Left renal pelvis (tissue), 4 donors: ENCODE measurements at regions not wholly inside any gene's neighbourhood (a gene's known extent, or its start where the extent isn't known, plus 50 kb on each side); places are given as distances from the start of the nearest gene placed in this dataset.
"Not testable (repeated sequence)": the region's sequence is repeated elsewhere in the genome, so short reads cannot be mapped to it uniquely, and the experiment has no call there.

ENCODE experiments used
- DNase-seq, 4 donors: peaks; one replicate each; pipeline ENCODE4 v3.0.0-alpha.2; 2013; ENCODE audit warnings: low read depth in 4 of 4, low spot score in 3 of 4

- no peak for DNase-seq
Observed at GRCh38 chr4:83932750-83933391, 397.0 kb downstream of the GPAT3 start.

- DNase-seq: no peak
Observed at GRCh38 chr4:83931659-83932438, 395.9 kb downstream of the GPAT3 start.

DNA sequence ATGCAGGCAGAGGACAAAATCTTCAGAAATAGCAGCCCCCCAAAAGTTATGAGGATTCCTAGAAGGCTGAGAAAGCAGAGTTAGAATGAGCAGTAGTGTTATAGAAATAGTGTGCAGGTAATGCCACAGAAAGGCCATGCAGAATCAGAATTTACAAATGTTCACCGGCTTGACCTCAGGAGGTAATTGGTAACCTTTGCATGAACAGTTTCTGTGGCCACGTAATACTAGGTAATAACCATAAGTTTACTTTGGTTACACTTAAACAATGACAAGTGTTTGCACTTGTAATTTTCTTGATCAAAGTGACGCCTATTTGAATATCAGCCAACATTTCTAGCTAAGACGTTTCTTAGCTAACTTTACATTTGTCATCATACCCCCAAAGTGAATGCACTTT, 393.6 kb downstream of the GPAT3 start:
- DNase-seq: no peak

DNA sequence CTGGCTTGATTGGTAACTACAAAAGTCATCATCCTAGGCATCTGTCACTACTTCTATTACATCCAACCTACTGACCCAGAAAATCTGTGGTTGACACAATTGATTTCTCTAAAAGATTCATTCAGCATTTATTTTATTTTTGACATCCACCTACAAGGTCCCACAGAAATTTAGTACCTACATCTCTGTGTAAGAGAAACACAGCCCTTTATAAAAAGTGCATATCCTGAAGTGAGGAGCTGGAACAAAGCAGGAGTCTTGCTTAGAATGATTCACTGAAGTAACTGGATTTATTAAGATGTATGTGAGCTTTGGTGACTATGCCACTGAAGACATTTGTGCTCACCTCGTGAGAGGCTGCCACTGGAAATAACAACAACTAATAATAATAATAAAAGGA, 391.0 kb downstream of the GPAT3 start:
- DNase-seq: no peak

DNA sequence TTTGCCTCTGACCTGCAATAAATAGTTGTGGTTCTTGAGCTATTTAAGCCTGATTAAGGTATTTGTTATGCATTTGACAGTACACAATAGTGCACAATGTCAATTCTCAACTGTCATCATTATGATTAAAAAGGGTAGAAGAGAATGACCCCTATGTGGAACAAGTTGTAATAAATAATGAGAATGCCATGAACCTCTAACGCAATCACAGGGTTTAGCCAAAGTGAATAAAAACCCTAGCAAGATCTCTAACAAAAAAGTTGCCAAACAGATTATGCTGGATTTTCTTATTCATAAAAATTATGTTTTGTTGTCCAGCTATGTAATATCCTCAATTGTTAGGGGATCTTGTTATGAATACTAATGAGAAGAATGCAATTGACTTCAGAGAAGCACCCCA, 387.4 kb downstream of the GPAT3 start:
- DNase-seq: no peak

GRCh38 chr4:83922402-83922801, 386.5 kb downstream of the GPAT3 start:
- no peak for DNase-seq

DNA sequence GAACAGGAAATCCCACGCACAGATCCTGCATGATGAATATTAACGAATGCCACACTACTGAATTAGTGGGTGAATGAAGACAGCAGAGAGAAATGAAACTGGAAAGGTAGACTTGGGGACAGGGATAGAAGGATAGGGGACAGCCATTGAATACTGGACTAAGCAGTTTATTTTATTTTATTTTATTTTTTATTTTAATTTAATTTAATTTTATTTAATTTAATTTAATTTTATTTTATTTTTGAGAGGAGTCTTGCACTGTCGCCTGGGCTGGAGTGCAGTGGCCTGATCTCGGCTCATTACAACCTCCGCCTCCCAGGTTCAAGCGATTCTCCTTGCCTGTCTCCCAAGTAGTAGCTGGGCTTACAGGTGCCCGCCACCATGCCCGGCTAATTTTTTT, 385.2 kb downstream of the GPAT3 start:
- no peak for DNase-seq

- DNase-seq: no peak
Observed at GRCh38 chr4:83920375-83920774, 384.5 kb downstream of the GPAT3 start.

DNA sequence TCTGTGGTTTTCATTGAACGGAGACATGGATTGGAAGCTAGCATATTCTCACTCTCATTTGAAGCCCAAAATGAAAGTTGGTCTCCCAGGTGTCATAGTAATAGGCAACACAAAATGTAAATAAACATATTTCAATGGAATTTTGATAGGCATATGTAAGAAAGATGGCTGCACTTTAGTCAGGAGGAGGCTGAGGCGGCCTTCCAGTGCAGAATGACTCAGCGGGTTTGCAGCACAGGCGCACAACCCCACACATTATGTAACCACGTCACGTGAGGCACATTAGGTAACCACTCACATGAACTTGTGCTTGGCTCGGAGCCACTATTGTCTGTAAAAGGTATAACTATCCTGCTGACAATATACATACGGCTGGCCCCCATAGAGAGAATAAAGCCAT, 381.7 kb downstream of the GPAT3 start:
- no peak for DNase-seq

GRCh38 chr4:83910693-83911092, 374.8 kb downstream of the GPAT3 start:
- no peak for DNase-seq

DNA sequence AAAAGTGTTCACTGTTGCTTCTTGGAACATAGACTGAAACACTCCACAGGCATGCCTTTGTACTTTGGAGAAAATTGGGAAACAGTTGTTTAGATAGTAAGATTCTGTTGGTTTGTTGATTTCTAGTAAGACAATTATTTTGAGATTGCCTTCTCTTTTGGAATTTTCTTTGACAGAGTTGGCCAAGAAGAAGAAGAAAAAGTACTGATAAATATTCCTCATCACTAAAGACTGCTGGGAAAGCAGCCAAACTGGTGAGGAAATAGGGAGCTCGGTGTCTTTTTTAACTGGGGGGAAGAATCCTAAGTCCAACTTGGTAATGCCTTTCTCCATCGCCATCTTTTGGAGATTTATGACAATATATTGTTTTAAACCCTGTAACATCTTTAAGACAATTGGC, 370.7 kb downstream of the GPAT3 start:
- no peak for DNase-seq

DNA sequence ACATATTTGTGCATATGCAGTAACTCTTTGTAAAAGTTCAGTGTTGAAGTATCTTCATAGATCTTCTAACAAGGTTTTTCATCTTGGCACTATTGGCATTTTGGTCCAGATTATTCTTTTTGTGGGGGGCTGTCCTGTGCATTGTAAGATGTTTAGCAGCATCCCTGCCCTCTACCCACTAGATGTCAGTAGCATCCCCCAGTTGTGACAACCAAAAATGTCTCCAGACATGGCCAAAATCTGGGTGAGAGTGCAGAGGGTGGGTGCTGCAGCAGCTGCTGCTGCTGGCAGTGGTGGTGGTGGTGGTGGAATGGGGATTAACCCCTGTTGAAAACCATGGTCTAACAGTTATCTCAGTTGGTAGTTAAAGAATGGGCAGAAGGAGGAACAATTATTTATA, 370.0 kb downstream of the GPAT3 start:
- no peak for DNase-seq

DNA sequence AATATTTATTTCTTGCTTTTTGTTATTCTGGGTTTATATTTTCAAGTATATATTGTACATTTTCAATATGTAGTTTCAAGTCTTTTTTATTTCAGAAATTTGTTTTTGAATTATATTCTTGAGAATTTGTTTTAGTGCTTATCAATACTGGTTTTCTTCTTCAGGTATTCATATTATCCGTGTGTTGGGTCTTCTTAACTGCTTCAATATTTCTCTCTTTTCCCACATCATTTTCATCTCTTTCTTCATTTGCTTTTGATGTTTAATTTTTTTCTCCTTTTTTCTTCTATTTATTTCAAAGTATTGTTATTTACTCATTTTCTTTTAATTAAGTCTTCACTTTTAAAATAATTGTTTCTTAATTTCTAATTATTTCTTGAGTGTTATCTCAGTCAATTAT, 367.8 kb downstream of the GPAT3 start:
- DNase-seq: not testable (repeated sequence)

DNA sequence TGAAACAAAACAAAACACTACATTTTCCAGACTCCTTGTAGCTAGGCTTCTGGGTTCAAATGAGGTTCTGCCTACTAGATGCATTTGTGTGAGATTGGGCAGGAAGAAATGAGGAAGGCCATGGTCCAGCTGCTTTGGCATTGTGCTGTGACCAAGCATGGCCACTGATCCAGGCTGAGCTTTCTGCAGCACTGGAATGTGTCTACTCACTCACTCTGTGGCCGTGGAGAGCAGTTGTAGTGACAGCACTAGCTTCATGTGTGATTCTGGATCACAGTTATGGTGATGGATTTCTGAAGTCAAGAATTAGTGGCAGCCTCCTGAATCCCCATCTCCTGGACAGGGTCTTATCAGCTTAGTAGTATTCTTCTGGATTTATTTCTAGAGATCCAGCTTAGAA, 358.9 kb downstream of the GPAT3 start:
- no peak for DNase-seq

- no peak for DNase-seq
Observed at GRCh38 chr4:83890816-83891215, 354.9 kb downstream of the GPAT3 start.

DNA sequence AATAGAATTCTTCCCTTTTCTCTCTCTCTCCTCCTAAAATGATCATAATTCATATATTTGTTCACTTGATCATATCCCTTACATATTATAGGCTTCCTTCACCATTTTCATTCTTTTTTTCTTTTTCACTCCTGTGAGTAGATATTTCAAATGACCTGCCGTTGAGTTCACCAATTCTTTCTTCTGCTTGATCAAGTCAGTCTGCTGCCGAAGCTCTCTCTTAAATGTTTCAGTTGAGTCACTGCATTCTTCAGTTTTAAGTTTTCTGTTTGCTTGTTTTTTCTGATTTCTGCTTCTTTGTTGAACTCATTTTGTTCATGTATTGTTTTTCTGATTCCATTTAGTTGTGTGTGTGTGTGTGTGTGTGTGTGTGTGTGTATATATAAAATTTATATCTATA, 354.3 kb downstream of the GPAT3 start:
- DNase-seq: no peak

- DNase-seq: no peak
Observed at GRCh38 chr4:83889802-83890201, 353.9 kb downstream of the GPAT3 start.

- no peak for DNase-seq
Observed at GRCh38 chr4:83885256-83886182, 349.6 kb downstream of the GPAT3 start.

DNA sequence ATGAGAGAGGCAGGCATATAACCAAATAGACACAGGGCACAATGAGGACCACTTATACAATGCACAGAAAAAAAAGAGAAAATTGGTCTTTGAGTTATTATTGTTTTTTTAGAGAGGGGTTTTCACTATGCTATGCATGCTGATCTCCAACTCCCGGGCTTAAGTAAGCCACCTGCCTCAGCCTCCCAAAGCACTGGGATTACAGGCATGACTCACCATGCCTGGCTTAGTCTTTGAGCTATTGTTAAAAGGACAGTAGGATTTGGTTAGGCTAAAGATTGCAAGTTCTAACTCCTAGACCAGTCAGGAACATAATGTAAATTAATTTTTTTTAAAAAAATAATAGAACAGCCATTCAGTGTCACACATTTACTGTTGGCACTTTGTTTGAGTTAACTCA, 340.1 kb downstream of the GPAT3 start:
- DNase-seq: no peak

DNA sequence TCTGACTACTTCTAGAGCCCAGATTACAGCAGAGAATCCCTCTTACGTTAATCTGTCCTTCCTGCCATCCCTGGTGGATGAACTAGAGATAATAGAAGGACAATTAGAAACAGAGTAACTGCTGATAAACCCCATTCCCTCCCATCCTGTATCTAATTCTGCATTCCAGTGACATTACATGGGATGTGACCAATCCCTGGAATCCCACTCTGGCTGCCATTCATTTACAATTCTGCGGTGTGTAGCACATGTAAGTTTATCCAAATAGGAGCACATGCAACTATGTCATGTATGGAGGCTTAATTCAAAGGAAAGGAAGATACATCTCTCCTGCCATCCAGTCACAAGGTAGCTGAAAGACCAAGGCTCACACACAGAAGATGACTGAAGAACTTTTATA, 339.5 kb downstream of the GPAT3 start:
- DNase-seq: no peak

DNA sequence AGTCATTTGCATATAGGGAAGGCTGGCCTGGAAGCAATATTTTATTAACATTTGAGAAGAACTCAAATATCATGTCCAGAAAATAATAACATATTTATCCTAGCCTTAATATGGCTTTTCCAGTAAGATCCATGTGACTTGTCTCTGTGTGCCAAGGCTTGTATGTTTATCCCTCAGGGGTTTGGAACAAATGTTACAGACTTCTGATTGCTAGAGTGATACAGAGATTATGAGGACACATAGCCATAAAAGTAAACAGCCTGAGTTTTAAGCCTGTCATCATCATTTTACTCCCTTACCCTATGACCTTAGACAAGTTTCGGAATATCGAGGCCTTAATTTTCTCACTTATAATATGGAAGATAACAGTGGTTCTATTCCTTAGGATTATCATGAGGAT, 338.1 kb downstream of the GPAT3 start:
- DNase-seq: no peak
